Stimulated activated CD8-positive, alpha-beta memory T cell treated with anti-CD3 and anti-CD28 coated beads, Interleukin-15, amount 100 ng/mL, for 24 hours (primary cell): ENCODE measurements at regions not wholly inside any gene's neighbourhood (a gene's known extent, or its start where the extent isn't known, plus 50 kb on each side); places are given as distances from the start of the nearest gene placed in this dataset.
"Not testable (repeated sequence)": the region's sequence is repeated elsewhere in the genome, so short reads cannot be mapped to it uniquely, and the experiment has no call there.

Experiments used
- DNase-seq: peaks from one replicate; pipeline ENCODE4 v3.0.0-alpha.2; 2020; ENCODE audit warnings: low read depth

- no peak for DNase-seq
Measured at GRCh38 chr7:69198250-69198649, 400.0 kb upstream of the AUTS2 start.

- DNase-seq: no peak
Measured at GRCh38 chr7:69199041-69199440, 399.2 kb upstream of the AUTS2 start.

- no peak for DNase-seq
Measured at GRCh38 chr7:69199661-69200060, 398.6 kb upstream of the AUTS2 start.

GRCh38 chr7:69203871-69204270 is 394.4 kb upstream of the AUTS2 start:
- DNase-seq: no peak

GRCh38 chr7:69204943-69205342 is 393.3 kb upstream of the AUTS2 start:
- no peak for DNase-seq

- no peak for DNase-seq
Measured at GRCh38 chr7:69205581-69205980, 392.7 kb upstream of the AUTS2 start.

- DNase-seq: no peak
Measured at GRCh38 chr7:69208276-69208675, 390.0 kb upstream of the AUTS2 start.

GRCh38 chr7:69208848-69209247 is 389.4 kb upstream of the AUTS2 start:
- no peak for DNase-seq

- DNase-seq: no peak
Measured at GRCh38 chr7:69211336-69211735, 386.9 kb upstream of the AUTS2 start.

GRCh38 chr7:69211739-69212138 is 386.5 kb upstream of the AUTS2 start:
- DNase-seq: no peak

- no peak for DNase-seq
Measured at GRCh38 chr7:69213878-69214277, 384.4 kb upstream of the AUTS2 start.

GRCh38 chr7:69215516-69215915 is 382.8 kb upstream of the AUTS2 start:
- DNase-seq: not testable (repeated sequence)

- no peak for DNase-seq
Measured at GRCh38 chr7:69217516-69218350, 380.5 kb upstream of the AUTS2 start.

- no peak for DNase-seq
Measured at GRCh38 chr7:69218576-69218975, 379.7 kb upstream of the AUTS2 start.

GRCh38 chr7:69219381-69219780 is 378.9 kb upstream of the AUTS2 start:
- no peak for DNase-seq

- no peak for DNase-seq
Measured at GRCh38 chr7:69225259-69225943, 372.9 kb upstream of the AUTS2 start.

- no peak for DNase-seq
Measured at GRCh38 chr7:69228212-69228811, 370.0 kb upstream of the AUTS2 start.

- no peak for DNase-seq
Measured at GRCh38 chr7:69232445-69233376, 365.6 kb upstream of the AUTS2 start.

GRCh38 chr7:69237541-69237940 is 360.7 kb upstream of the AUTS2 start:
- no peak for DNase-seq

- DNase-seq: no peak
Measured at GRCh38 chr7:69243016-69243415, 355.3 kb upstream of the AUTS2 start.

GRCh38 chr7:69244701-69245100 is 353.6 kb upstream of the AUTS2 start:
- DNase-seq: no peak

- DNase-seq: no peak
Measured at GRCh38 chr7:69245646-69246045, 352.6 kb upstream of the AUTS2 start.
